HUES64 (cell line): ENCODE measurements at regions not wholly inside any gene's neighbourhood (a gene's known extent, or its start where the extent isn't known, plus 50 kb on each side); places are given as distances from the start of the nearest gene placed in this dataset.

Source experiments
- H3K27ac ChIP-seq: 2 replicates; pipeline ENCODE4 v1.7.0; 2013; ENCODE audit warnings: low read depth, low read length, inconsistent platforms
- H3K27me3 ChIP-seq: 2 replicates; pipeline ENCODE4 v1.6.1; 2013; ENCODE audit warnings: mild to moderate bottlenecking, low read length; ENCODE audit not compliant: insufficient read depth
- H3K36me3 ChIP-seq: 2 replicates; pipeline ENCODE4 v1.6.1; 2013; ENCODE audit warnings: mild to moderate bottlenecking, low read length; ENCODE audit not compliant: insufficient read depth
- H3K4me1 ChIP-seq: 2 replicates; pipeline ENCODE4 v1.6.1; 2013; ENCODE audit warnings: mild to moderate bottlenecking, low read length, moderate library complexity; ENCODE audit not compliant: insufficient read depth
- H3K4me3 ChIP-seq: 2 replicates; pipeline ENCODE4 v1.5.1; 2013; ENCODE audit warnings: mild to moderate bottlenecking, low read length, moderate library complexity
- H3K9ac ChIP-seq: 2 replicates; pipeline ENCODE4 v1.6.1; 2013; ENCODE audit warnings: mild to moderate bottlenecking, low read depth, low read length
- H3K9me3 ChIP-seq: 2 replicates; pipeline ENCODE4 v1.6.1; 2013; ENCODE audit warnings: low read depth, low read length; ENCODE audit not compliant: insufficient read depth
- WGBS: fragments of 150-250, 120-280 bp; methylation state at CpG from one replicate; pipeline ENCODE4 v1.1.7; 2013; ENCODE audit warnings: missing lambda C conversion rate; 5-methylcytosine and 5-hydroxymethylcytosine counted together

DNA sequence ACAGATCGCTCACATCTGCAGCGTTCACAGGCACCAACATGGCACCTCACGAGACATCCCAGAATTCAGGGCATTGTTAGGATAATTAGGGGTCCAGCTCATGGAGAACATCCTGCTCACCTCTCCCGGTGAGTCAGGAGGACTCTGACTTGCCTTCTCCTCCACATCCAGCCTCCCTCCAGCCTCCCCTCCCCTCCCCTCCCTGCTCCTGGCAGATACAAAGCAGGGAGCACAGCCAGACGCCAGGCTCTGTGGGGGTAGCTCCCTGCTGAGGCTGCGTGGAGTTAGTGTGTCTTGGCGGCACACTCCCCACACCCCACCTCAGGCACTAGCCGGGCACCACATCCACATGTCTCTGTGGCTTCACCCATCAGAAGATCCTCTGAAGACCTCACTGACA lies 320.6 kb downstream of the CXCL12 start:
- H3K9ac ChIP-seq = no peak overlapping the region
- no peak overlapping the region for H3K4me3 ChIP-seq
- H3K27me3 ChIP-seq = no peaks in the 10 kb centered on the region
- H3K36me3 ChIP-seq = no peaks in the 10 kb centered on the region
- WGBS = 87% methylated on average over 7 of the region's 8 CpGs
- no peak overlapping the region for H3K27ac ChIP-seq
- peaks cover 5% of the 10 kb centered on the region; the same call in 1 of the 2 replicates for H3K4me1 ChIP-seq
- no peaks in the 10 kb centered on the region for H3K9me3 ChIP-seq

DNA sequence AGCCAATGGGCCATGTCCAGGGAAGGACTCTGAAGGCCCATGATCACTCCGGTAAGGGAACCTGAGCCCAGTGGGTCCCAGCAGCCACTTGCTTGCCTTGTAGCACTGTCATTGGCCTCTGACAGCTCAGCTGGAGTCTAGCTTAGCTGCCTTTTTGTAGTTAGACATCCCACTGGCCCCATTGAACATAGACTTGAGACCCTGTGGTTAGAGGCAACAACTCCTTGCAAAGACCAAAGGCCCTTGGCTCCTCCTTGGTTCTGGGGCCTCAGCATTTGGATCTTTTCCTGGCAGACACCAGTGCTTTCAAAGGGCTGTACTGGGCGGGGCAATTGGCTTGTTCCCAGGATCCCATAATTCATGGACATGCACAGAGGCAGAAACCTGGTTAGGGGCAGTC lies 321.2 kb downstream of the CXCL12 start:
- H3K9me3 ChIP-seq = no peaks in the 10 kb centered on the region
- H3K27ac ChIP-seq = no peak overlapping the region
- no peak overlapping the region for H3K4me3 ChIP-seq
- no peaks in the 10 kb centered on the region for H3K36me3 ChIP-seq
- H3K9ac ChIP-seq = no peak overlapping the region
- no peaks in the 10 kb centered on the region for H3K27me3 ChIP-seq
- 94% methylated on average over 2 of the region's 2 CpGs for WGBS
- H3K4me1 ChIP-seq = peaks cover 5% of the 10 kb centered on the region; the same call in 1 of the 2 replicates

DNA sequence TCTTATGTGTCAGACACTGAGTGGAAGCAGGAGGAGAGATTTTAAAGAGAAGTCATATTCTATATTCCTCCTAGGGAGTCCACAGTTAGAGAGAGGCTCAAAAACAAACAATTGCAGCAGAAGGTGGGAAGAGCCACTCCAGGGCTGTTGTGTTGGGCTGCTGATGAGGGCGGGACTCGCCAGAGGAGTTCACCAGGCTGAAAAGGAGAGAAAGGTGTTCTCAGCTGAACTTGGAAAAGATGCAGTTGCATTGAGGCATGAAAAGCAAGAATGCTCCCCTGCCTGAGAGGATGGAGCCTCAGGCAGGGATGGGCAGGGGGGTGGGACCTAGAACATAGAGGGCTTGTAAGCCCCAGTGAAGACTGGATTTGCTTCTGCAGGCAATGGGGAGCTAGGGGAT lies 324.2 kb downstream of the CXCL12 start:
- 76% methylated on average over 2 of the region's 2 CpGs for WGBS
- no peak overlapping the region for H3K4me3 ChIP-seq
- no peaks in the 10 kb centered on the region for H3K36me3 ChIP-seq
- peaks cover 5% of the 10 kb centered on the region; the same call in 1 of the 2 replicates for H3K4me1 ChIP-seq
- no peaks in the 10 kb centered on the region for H3K27me3 ChIP-seq
- H3K27ac ChIP-seq = no peak overlapping the region
- no peaks in the 10 kb centered on the region for H3K9me3 ChIP-seq
- H3K9ac ChIP-seq = no peak overlapping the region

GRCh38 chr10:44060221-44060620 lies 324.7 kb downstream of the CXCL12 start:
- Histone ChIP-seq H3K9me3 (no peaks in the 10 kb centered on the region), H3K27me3 (no peaks in the 10 kb centered on the region), H3K4me1 (peaks cover 5% of the 10 kb centered on the region; the same call in 1 of the 2 replicates), H3K9ac (no peak overlapping the region), H3K4me3 (no peak overlapping the region), H3K27ac (no peak overlapping the region), H3K36me3 (no peaks in the 10 kb centered on the region)
- WGBS = 67% methylated on average over 2 of the region's 2 CpGs

- Histone ChIP-seq H3K9ac (no peak overlapping the region), H3K9me3 (no peaks in the 10 kb centered on the region), H3K27ac (no peak overlapping the region), H3K27me3 (no peaks in the 10 kb centered on the region), H3K36me3 (no peaks in the 10 kb centered on the region), H3K4me1 (peaks cover 5% of the 10 kb centered on the region; the same call in 1 of the 2 replicates), H3K4me3 (no peak overlapping the region)
- 96% methylated on average over 3 of the region's 3 CpGs for WGBS
These were observed 326.6 kb downstream of the CXCL12 start for GRCh38 chr10:44058259-44058658.

GRCh38 chr10:44056967-44057805 lies 327.7 kb downstream of the CXCL12 start:
- Histone ChIP-seq H3K9me3 (no peaks in the 10 kb centered on the region), H3K27ac (no peak overlapping the region), H3K27me3 (no peaks in the 10 kb centered on the region), H3K36me3 (no peaks in the 10 kb centered on the region), H3K9ac (no peak overlapping the region), H3K4me1 (peaks cover 5% of the 10 kb centered on the region; the same call in 1 of the 2 replicates), H3K4me3 (no peak overlapping the region)
- 88% methylated on average over 27 of the region's 27 CpGs for WGBS

GRCh38 chr10:44056206-44056605 lies 328.7 kb downstream of the CXCL12 start:
- Histone ChIP-seq H3K27me3 (no peaks in the 10 kb centered on the region), H3K4me1 (peaks cover 5% of the 10 kb centered on the region; the same call in 1 of the 2 replicates), H3K9me3 (no peaks in the 10 kb centered on the region), H3K4me3 (no peak overlapping the region), H3K27ac (no peak overlapping the region), H3K9ac (no peak overlapping the region), H3K36me3 (no peaks in the 10 kb centered on the region)
- WGBS = 94% methylated on average over 13 of the region's 13 CpGs

- WGBS = 97% methylated on average over 4 of the region's 4 CpGs
These were observed 330.9 kb downstream of the CXCL12 start for GRCh38 chr10:44054046-44054445.

DNA sequence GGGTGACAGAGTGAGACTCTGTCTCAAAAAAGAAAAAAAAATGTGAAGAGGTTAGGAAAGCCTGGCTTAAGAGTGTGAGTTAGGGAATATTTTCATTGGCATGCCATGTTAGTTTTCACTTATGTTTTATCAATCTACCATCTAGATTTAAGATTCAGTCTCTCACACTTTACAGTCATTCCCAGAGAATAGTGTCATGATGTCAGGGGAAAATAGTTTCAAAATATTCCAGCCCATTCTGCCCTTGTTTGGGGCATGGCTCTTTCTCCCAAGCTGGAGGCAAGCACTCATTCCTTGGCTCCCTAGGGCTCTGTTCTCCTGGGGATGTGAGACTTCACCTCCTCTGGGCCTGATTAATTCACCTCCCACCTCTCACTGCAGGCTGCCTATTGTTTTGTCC lies 331.5 kb downstream of the CXCL12 start:
- Histone ChIP-seq H3K9ac (no peak overlapping the region), H3K36me3 (no peaks in the 10 kb centered on the region), H3K4me1 (no peaks in the 10 kb centered on the region), H3K9me3 (no peaks in the 10 kb centered on the region), H3K27me3 (no peaks in the 10 kb centered on the region), H3K4me3 (no peak overlapping the region), H3K27ac (no peak overlapping the region)

More at GRCh38 chr10:44054046-44054445, 330.9 kb downstream of the CXCL12 start:
- no peak overlapping the region for H3K4me3 ChIP-seq
- no peak overlapping the region for H3K9ac ChIP-seq
- H3K4me1 ChIP-seq = no peaks in the 10 kb centered on the region
- no peaks in the 10 kb centered on the region for H3K9me3 ChIP-seq
- no peak overlapping the region for H3K27ac ChIP-seq
- no peaks in the 10 kb centered on the region for H3K27me3 ChIP-seq
- H3K36me3 ChIP-seq = no peaks in the 10 kb centered on the region

GRCh38 chr10:44051584-44052385 lies 333.1 kb downstream of the CXCL12 start:
- no peak overlapping the region for H3K4me3 ChIP-seq
- H3K9me3 ChIP-seq = no peaks in the 10 kb centered on the region
- H3K4me1 ChIP-seq = peaks cover 2% of the 10 kb centered on the region; the same call in 1 of the 2 replicates
- no peaks in the 10 kb centered on the region for H3K27me3 ChIP-seq
- H3K27ac ChIP-seq = no peak overlapping the region
- no peaks in the 10 kb centered on the region for H3K36me3 ChIP-seq
- 87% methylated on average over 10 of the region's 10 CpGs for WGBS
- no peak overlapping the region for H3K9ac ChIP-seq

GRCh38 chr10:44051091-44051490 lies 333.8 kb downstream of the CXCL12 start:
- H3K9ac ChIP-seq = no peak overlapping the region
- over 99% methylated on average over 5 of the region's 5 CpGs for WGBS
- peaks cover 5% of the 10 kb centered on the region; the same call in 1 of the 2 replicates for H3K4me1 ChIP-seq
- H3K9me3 ChIP-seq = no peaks in the 10 kb centered on the region
- H3K27ac ChIP-seq = no peak overlapping the region
- H3K36me3 ChIP-seq = no peaks in the 10 kb centered on the region
- no peak overlapping the region for H3K4me3 ChIP-seq
- no peaks in the 10 kb centered on the region for H3K27me3 ChIP-seq
